ENCODE measurements at regions not wholly inside any gene's neighbourhood (a gene's known extent, or its start where the extent isn't known, plus 50 kb on each side); places are given as distances from the start of the nearest gene placed in this dataset.
"Not testable (repeated sequence)": the region's sequence is repeated elsewhere in the genome, so short reads cannot be mapped to it uniquely, and the experiment has no call there.

DNA sequence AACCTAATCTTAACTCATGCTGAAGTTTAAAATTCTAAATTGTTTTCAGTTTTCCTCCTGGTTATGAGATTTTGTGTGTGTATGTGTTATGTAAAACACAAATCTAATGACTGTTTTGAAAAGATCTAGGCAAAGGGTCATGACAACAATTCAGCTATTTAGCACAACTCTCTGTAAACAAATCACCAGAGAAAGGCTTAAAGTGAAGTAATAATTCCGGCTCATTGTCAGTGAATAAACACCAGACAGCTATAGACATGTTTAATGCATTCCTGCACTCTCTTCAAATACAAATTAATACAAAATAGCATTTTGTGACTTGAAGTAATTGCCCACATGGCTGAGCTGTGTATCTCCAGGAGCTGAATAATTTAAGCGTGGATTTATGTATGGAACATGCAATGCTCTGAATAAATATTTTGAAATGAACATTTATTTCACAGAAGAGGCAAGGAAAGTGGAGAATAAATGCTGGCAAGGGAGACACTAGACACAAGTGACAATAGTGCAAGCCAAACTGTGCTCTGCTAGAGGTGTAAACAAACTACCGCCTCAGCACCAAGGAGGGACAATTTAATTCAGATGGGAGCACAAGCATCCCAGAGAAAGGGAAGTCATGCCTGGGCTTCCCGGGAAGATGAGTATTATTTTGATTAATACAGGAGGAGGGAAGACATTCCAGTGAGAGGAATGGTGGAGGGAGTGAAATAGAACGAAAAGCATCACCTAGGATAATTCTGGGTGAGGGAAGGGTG lies 133.6 kb upstream of the XPO1 start:
- H3K27ac Mint-ChIP-seq, result peak overlapping the region; percentile 80
- no peaks in the 10 kb centered on the region for H3K27me3 Mint-ChIP-seq
- peaks cover 16% of the 10 kb centered on the region for H3K36me3 Mint-ChIP-seq
- H3K4me3 Mint-ChIP-seq, result no peak overlapping the region
- H3K9me3 Mint-ChIP-seq (ENCODE audit: low read depth), result peaks cover 22% of the 10 kb centered on the region
- peaks cover 18% of the 10 kb centered on the region for H3K4me1 Mint-ChIP-seq (ENCODE audit: low read depth)

DNA sequence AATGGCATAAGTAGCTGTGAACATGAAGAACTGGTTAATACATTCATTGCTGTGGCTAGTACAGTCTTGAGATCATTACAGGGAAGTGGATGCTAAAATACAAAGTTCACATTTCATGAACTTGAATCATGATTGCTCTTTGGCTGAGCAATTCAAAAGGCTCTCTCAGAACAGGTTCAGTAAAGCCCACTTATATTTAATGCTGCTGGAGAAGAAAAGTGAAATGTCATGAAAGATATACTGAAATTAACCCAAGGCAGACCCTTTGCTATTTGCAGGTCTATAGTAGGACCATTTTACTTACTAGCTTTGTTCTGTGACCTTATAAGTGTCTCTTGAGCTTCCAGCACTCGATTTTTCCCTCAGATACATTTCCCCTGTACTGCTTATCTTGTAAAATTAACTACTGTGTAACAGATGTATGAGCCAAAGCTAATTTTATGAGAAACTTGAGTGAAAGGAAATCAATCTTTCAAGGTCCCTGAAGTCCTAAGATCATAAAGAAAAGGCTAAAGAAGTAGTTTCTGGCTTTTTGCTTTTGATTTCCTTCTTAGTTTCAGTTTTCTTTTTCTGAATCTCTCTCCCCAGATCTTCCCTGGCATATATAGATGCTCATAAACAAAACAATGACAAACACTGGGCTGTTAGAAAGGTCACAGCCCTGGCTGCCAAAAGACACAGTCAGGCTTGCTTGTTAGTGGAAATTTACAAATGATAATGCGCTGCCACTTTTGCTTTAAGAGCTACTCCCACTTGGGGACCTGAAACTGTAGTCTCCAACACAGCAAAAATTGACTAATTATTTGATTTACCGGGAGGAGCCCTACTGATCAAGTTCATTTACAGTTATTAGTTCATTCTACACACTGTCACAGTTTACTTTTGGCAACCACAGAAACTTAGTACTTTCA lies 132.7 kb upstream of the XPO1 start:
- H3K4me1 Mint-ChIP-seq (ENCODE audit: low read depth), result peaks cover 18% of the 10 kb centered on the region
- H3K27me3 Mint-ChIP-seq, result no peaks in the 10 kb centered on the region
- peak overlapping the region; percentile 43 for H3K4me3 Mint-ChIP-seq
- H3K9me3 Mint-ChIP-seq (ENCODE audit: low read depth), result peaks cover 19% of the 10 kb centered on the region
- peak overlapping the region; percentile 80 for H3K27ac Mint-ChIP-seq
- peaks cover 15% of the 10 kb centered on the region for H3K36me3 Mint-ChIP-seq

DNA sequence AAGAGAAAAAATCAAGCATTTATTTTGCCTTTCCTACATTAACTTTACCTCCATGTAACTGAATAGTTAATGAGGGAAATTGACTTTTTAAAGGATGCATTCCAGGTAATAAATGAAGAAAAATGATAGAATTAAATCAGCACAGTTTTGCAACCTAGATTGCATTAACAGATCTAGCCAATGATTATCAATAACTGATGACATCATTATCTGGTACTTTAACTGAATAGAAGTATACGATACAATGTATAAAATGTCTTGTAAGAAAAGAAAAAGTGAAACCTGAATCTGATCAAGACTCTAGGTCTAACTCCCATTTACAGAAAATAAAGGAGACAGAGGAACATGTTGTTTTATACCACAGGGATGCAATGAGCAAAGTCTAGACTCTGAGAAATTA lies 126.0 kb upstream of the XPO1 start:
- Mint-ChIP-seq H3K9me3 (ENCODE audit: low read depth) (no peaks in the 10 kb centered on the region), H3K36me3 (no peaks in the 10 kb centered on the region), H3K27me3 (no peaks in the 10 kb centered on the region), H3K4me1 (ENCODE audit: low read depth) (no peaks in the 10 kb centered on the region), H3K27ac (no peak overlapping the region), H3K4me3 (no peak overlapping the region)

DNA sequence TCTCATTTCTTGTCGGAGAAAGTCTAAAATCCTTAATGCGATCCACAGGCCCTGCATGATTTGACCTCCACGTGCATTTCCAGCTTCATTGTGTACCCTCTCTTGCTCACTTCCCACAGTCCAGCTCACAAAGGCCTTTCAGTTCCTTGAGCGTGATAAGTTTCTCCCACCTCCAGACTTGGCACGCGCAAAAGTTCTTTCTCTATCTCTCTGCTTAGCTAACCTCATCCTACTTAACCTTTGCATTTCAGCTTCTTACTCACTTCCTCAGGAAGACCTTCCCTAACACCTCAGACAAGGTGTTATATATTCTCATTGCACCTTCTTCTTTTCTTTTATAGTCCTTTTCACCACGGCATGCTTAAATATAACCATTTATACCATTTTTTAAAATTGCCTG lies 124.8 kb upstream of the XPO1 start:
- no peak overlapping the region for H3K27ac Mint-ChIP-seq
- H3K27me3 Mint-ChIP-seq, result no peaks in the 10 kb centered on the region
- no peaks in the 10 kb centered on the region for H3K9me3 Mint-ChIP-seq (ENCODE audit: low read depth)
- H3K4me1 Mint-ChIP-seq (ENCODE audit: low read depth), result no peaks in the 10 kb centered on the region
- H3K36me3 Mint-ChIP-seq, result no peaks in the 10 kb centered on the region
- no peak overlapping the region for H3K4me3 Mint-ChIP-seq

DNA sequence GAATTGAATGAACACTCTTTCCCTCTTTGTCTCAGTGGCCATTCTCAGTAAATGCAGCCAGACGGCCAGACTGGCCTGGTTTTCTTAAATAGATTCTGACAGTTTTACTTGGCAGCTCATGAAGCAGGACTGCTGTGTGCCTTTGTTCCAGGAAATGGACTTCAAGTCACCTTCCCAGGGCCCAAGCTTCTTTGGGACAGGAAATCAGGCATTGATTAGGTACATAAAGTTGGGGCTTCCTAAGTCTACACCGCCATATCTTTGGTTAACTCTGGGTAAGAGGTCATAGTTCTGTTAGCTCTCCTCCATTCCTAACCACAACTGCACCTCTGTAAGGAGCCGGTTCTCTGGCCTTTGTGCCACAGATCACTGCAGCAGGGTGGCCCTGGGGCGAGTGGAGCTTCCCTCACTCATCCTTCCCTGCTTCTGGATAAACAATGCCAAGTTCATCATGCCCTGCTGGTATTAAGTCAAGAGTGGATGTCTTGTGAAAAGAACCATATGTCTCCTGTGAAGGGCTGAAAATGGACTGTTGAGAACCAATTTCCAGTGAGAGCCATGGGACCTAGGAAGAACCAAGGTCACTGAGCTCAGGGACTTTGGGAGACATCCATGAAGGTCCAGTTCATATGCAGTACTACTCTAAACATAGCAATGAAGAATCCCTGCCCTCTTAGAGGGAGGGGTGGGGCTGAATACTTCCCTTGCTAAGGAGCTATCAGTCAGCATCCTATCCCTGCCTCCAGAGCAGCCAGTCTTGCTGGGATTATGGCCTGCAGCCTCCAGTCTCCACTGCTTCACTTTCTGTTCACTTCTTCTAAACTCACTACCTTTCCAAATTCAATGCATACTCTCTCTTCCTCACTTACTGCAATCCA lies 122.6 kb upstream of the XPO1 start:
- Mint-ChIP-seq H3K4me3 (no peak overlapping the region), H3K27ac (no peak overlapping the region), H3K4me1 (ENCODE audit: low read depth) (no peaks in the 10 kb centered on the region), H3K9me3 (ENCODE audit: low read depth) (no peaks in the 10 kb centered on the region), H3K27me3 (no peaks in the 10 kb centered on the region), H3K36me3 (no peaks in the 10 kb centered on the region)

DNA sequence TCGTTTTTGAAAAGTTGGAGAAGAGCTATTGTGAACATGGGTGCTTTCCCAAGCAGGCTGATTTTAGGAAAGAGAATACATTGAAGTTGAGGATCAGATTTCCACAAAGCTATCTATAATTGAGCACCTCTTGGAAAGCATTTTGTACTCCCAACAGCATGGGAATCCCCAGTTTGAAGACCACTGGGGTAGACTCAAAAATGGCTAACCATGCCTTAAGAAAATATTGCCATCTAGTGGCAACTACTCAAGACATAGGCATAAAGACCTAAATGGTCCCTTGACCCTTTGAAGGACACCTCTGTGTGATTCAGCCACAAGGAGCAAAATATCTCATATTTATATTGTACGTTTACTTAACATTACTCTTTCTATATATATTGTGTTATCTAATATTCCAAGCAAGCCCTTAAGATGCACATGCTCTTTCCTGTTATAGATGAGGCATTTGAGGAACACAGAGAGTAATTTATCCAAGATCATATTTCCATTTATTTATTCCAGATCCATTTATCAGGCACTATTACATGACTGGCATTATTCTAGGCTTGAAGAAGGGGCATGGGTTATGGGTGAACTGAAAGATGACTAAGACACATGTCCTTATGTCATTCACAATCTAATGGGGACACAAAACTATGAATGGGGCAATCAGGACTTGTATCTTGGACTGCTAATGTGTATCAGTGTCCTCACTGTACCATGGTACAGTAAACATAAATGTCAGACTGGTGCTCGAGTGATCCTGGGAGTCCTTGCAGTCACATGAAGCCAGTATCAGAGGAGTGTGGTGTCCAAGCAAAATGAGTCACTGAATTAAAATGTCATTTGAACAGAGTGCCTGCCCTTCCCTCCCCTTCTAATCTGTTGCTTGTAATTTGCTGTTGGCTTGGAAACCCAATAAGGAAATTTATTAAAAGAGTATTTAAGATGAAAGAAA lies 121.0 kb upstream of the XPO1 start:
- no peaks in the 10 kb centered on the region for H3K36me3 Mint-ChIP-seq
- H3K4me3 Mint-ChIP-seq, result no peak overlapping the region
- no peak overlapping the region for H3K27ac Mint-ChIP-seq
- no peaks in the 10 kb centered on the region for H3K9me3 Mint-ChIP-seq (ENCODE audit: low read depth)
- no peaks in the 10 kb centered on the region for H3K4me1 Mint-ChIP-seq (ENCODE audit: low read depth)
- H3K27me3 Mint-ChIP-seq, result no peaks in the 10 kb centered on the region

DNA sequence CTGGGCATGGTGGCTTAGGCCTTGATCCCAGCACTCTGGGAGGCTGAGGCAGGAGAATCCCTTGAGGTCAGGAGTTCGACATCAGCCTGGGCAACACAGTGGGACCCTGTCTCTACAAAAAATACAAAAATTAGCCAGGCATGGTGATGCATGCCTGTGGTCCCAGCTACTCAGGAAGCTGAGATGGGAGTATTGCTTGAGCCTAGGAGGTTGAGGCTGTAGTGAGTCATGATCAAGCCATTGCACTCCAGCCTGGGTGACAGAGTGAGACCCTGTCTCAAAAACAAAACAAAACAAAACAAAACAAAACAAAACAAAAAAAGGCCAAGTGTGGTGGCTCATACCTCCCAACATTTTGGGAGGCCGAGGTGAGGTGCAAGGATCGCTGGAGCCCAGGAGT lies 111.8 kb upstream of the XPO1 start:
- not testable (repeated sequence) for H3K27ac Mint-ChIP-seq; H3K4me3 Mint-ChIP-seq; H3K4me1 Mint-ChIP-seq (ENCODE audit: low read depth); H3K27me3 Mint-ChIP-seq; H3K36me3 Mint-ChIP-seq
- peaks cover 10% of the 10 kb centered on the region for H3K9me3 Mint-ChIP-seq (ENCODE audit: low read depth)

DNA sequence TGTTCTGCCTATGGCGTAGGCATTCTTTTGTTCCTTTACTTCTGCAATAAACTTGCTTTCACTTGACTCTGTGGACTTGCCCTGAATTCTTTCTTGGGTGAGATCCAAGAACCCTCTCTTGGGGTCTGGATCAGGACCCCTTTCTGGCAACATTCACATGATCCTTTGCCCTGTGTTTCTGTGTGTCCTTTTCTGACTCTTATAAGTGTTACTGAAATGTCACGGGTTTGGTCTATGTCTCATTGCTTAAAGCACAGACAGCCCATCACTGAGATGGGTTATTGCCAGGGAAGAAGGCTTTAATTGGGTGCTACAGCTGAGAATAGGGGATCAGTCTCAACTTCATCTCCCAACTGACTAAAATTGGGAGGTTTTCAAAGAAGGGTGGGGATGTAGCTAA lies 110.9 kb upstream of the XPO1 start:
- H3K27ac Mint-ChIP-seq, result no peak overlapping the region
- no peaks in the 10 kb centered on the region for H3K4me1 Mint-ChIP-seq (ENCODE audit: low read depth)
- peaks cover 5% of the 10 kb centered on the region for H3K36me3 Mint-ChIP-seq

DNA sequence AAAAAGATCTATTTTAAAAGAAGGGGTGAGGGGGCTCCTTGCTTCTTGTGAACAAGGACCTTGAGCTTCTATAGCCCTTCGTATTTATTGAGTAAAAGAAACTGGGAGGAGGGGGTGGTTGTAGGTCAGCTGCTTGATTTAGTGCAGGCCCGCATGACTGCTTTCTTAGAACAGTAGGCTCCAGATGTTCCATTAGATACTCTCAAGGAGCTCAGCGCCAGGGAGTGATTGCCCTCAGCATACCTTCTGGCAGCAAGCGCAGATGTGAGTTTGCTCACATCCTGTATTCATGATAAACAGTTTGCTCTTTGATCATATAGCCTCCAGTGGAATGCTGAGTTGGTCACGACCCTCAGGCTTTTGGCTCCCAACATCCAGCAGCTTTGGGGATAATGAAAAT lies 108.9 kb upstream of the XPO1 start:
- peaks cover 1% of the 10 kb centered on the region for H3K27me3 Mint-ChIP-seq
- peaks cover 10% of the 10 kb centered on the region for H3K9me3 Mint-ChIP-seq (ENCODE audit: low read depth)
- H3K4me3 Mint-ChIP-seq, result no peak overlapping the region
- peaks cover 5% of the 10 kb centered on the region for H3K36me3 Mint-ChIP-seq
- H3K4me1 Mint-ChIP-seq (ENCODE audit: low read depth), result no peaks in the 10 kb centered on the region
- no peak overlapping the region for H3K27ac Mint-ChIP-seq

More for the DNA sequence above, 110.9 kb upstream of the XPO1 start:
- no peaks in the 10 kb centered on the region for H3K27me3 Mint-ChIP-seq
- H3K4me3 Mint-ChIP-seq, result no peak overlapping the region
- H3K9me3 Mint-ChIP-seq (ENCODE audit: low read depth), result peaks cover 10% of the 10 kb centered on the region

DNA sequence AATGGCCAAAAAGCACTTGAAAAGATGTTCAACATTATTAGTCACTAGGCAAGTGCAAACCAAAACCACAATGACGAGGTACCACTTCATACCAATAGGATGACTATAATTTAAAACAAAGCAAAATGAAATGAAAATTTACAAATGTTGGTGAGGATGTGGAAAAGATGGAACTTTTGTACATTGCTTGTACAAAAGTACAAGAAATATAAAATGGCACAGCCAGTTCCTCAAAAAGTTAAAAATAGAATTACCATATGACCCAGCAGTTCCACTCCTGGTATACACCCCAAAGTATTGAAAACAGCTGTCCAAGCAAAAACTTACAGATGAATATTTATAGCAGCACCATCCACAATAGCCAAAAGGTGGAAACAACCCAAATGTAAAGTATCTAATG lies 107.8 kb upstream of the XPO1 start:
- peaks cover 1% of the 10 kb centered on the region for H3K27me3 Mint-ChIP-seq
- H3K4me1 Mint-ChIP-seq (ENCODE audit: low read depth), result no peaks in the 10 kb centered on the region
- no peak overlapping the region for H3K4me3 Mint-ChIP-seq
- no peak overlapping the region for H3K27ac Mint-ChIP-seq
- H3K9me3 Mint-ChIP-seq (ENCODE audit: low read depth), result peaks cover 10% of the 10 kb centered on the region
- peaks cover 5% of the 10 kb centered on the region for H3K36me3 Mint-ChIP-seq

DNA sequence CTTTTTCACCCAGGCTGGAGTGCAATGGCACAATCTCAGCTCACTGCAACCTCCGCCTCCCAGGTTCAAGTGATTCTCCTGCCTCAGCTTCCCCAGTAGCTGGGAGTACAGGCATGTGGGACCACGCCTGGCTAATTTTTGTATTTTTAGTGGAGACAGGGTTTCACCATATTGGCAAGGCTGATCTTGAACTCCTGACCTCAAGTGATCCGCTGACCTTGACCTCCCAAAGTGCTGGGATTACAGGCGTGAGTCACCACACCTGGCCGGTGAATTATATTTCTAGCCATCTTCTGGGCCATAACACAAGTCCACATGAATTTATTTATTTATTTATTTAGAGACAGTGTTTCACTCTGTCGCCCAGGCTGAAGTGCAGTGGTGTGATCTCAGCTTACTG lies 105.0 kb upstream of the XPO1 start:
- H3K36me3 Mint-ChIP-seq; H3K4me3 Mint-ChIP-seq; H3K9me3 Mint-ChIP-seq (ENCODE audit: low read depth); H3K4me1 Mint-ChIP-seq (ENCODE audit: low read depth); H3K27me3 Mint-ChIP-seq; H3K27ac Mint-ChIP-seq: not testable (repeated sequence)

DNA sequence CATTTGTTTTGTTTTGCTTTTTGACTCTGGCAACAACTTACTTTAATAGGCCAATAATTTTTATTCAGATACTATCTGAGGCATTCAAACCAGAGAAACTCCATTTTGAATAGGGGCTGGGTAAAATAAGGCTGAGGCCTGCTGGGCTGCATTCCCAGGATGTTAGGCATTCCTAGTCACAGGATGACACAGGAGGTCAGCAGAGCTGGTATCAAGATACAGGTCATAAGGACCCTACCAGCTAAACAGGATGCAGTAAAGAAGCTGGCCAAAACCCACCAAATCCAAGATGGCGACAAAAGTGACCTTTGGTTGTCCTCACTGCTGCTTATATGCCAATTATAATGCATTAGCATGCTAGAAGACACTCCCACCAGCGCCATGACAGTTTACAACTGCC lies 102.2 kb upstream of the XPO1 start:
- Mint-ChIP-seq H3K36me3 (no peaks in the 10 kb centered on the region), H3K4me1 (ENCODE audit: low read depth) (no peaks in the 10 kb centered on the region), H3K27ac (no peak overlapping the region), H3K27me3 (peaks cover 1% of the 10 kb centered on the region), H3K9me3 (ENCODE audit: low read depth) (no peaks in the 10 kb centered on the region), H3K4me3 (no peak overlapping the region)

DNA sequence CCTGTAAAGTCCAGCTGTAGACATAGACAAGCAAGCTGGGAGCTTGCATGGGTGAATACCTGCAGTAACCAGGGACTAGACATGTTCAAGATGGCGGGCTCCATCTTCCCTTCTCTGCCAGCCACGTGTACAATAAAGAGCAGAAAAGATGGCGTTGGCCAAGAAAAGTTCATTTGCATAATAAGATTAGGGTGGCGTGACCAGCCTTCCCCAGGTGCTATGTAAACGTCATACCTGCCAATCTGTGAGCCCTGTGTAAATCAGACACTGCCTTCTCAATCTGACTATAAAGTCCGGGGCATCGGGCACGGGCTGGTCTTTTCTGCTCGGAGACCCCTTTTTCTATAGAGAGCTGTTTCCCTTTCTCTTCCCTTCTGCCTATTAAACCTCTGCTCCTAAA lies 101.6 kb upstream of the XPO1 start:
- H3K27me3 Mint-ChIP-seq, result peaks cover 1% of the 10 kb centered on the region
- no peaks in the 10 kb centered on the region for H3K36me3 Mint-ChIP-seq
- H3K9me3 Mint-ChIP-seq (ENCODE audit: low read depth), result no peaks in the 10 kb centered on the region
- no peak overlapping the region for H3K4me3 Mint-ChIP-seq
- no peaks in the 10 kb centered on the region for H3K4me1 Mint-ChIP-seq (ENCODE audit: low read depth)
- H3K27ac Mint-ChIP-seq, result no peak overlapping the region

DNA sequence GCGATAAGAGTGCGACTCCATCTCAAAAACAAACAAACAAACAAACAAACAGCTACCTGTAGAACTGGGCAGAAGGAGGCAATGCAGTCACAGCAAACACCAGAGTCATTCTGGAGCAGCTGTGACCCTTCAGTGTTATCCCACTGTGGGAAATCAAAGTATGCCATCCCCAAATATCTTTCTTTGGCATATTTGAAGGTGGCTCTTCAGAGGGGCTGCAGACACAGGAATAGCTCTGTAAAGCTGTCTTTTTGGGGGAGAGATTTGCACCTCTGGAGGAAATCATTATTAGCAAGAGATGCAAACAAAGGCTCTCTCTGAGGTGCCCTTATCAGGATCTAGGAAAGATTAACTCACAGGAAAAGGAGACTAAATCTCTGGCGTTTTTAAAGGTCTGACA lies 98.5 kb upstream of the XPO1 start:
- Mint-ChIP-seq H3K9me3 (ENCODE audit: low read depth) (no peaks in the 10 kb centered on the region), H3K27me3 (no peaks in the 10 kb centered on the region)

More for the DNA sequence above, 98.5 kb upstream of the XPO1 start:
- H3K36me3 Mint-ChIP-seq, result no peaks in the 10 kb centered on the region
- H3K27ac Mint-ChIP-seq, result no peak overlapping the region
- no peaks in the 10 kb centered on the region for H3K4me1 Mint-ChIP-seq (ENCODE audit: low read depth)
- no peak overlapping the region for H3K4me3 Mint-ChIP-seq

Data from activated naive CD8-positive, alpha-beta T cell (primary cell).